Large intestine (tissue), 3 donors: ENCODE measurements at regions not wholly inside any gene's neighbourhood (a gene's known extent, or its start where the extent isn't known, plus 50 kb on each side); places are given as distances from the start of the nearest gene placed in this dataset.
"Not testable (repeated sequence)": the region's sequence is repeated elsewhere in the genome, so short reads cannot be mapped to it uniquely, and the experiment has no call there.

Experiments
- DNase-seq, 2 donors: peaks; one replicate each; pipeline versions ENCODE4 v3.0.0 to v3.0.0-alpha.2; 2013
- H3K27ac ChIP-seq: one replicate; pipeline ENCODE4 v1.5.1; 2013; ENCODE audit warnings: low read length
- H3K27me3 ChIP-seq: 2 replicates; pipeline ENCODE4 v1.6.1; 2013; ENCODE audit warnings: low read length; ENCODE audit not compliant: control insufficient read depth, insufficient read depth
- H3K36me3 ChIP-seq: 2 replicates; pipeline ENCODE4 v1.6.1; 2013; ENCODE audit warnings: low read length; ENCODE audit not compliant: control insufficient read depth, insufficient read depth
- H3K4me1 ChIP-seq: one replicate; pipeline ENCODE4 v1.6.1; 2013; ENCODE audit warnings: low read length; ENCODE audit not compliant: control insufficient read depth, insufficient read depth
- H3K4me3 ChIP-seq: one replicate; pipeline ENCODE4 v1.5.1; 2013; ENCODE audit warnings: low read length
- H3K9me3 ChIP-seq: one replicate; pipeline ENCODE4 v1.6.1; 2013; ENCODE audit warnings: mild to moderate bottlenecking, low read depth, low read length, moderate library complexity; ENCODE audit not compliant: control insufficient read depth
- WGBS: methylation state at CpG from one replicate; pipeline ENCODE4 v1.1.5; 2013; ENCODE audit warnings: low lambda C conversion rate; ENCODE audit not compliant: insufficient coverage; 5-methylcytosine and 5-hydroxymethylcytosine counted together

DNA sequence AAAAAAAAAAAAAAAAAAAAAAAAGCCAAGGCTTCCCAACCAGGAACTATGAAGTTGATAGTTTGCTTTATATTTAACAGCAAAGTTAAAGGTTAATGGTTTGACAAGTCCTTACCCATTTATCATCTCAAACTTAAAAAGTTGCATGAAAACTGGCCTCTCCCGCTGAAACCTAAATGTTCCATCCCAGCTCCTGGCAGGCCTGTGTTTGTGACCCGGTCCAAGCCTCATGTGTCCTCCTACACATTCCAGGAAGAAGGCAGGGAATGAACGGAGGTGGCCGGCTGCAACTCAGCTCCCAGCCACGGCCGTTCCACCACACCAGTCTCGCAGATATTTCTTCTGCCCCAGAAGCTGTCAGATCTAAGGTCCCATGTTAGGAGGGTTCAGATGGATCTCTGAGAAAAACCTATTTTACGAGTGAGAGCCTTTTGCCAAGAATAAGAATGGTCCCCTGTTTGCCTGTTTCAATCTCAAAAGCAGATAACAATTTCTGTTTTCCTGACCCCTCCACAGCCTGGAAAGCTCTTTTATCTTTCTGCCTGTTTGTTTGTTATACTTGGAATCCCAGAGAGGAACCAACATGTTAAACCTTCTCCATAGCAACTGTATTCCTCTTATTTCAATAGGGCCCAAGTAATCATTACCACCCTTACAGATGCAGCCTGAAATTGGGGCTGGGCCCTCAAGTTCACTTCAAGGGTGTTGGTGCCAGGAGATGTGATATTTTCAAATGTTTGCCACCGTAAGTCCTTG, 56.5 kb downstream of the KCTD12 start:
- 100% methylated on average over 1 of the region's 9 CpGs for WGBS
- Histone ChIP-seq H3K36me3 (no peaks in the 10 kb centered on the region), H3K27ac (no peak overlapping the region), H3K4me3 (no peak overlapping the region), H3K9me3 (no peaks in the 10 kb centered on the region), H3K4me1 (peaks cover 29% of the 10 kb centered on the region), H3K27me3 (no peaks in the 10 kb centered on the region)
- peak in 1 of 2 donors; percentile 62 for DNase-seq

DNA sequence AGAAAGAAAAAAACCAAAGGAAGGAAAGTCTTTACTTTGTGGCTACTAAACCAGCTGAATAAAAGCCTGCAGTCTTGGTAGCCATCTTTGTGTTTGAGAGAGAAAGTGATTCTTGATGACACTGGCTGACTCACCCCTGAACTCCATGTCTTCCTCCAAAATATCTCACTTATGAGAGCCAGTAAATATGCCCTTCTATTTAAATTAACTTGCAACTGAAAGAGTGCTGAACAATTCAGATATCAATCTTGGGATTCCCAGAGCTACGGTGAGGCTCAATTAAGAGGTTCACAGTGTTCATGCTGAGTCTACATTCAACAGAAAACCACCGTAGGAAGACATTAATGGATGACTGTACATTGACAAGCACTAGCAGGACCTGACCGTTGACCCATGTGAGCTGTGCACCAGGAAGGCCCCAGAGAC, 57.9 kb downstream of the KCTD12 start:
- WGBS: no CpG with 5 or more reads among the region's 3 CpGs

DNA sequence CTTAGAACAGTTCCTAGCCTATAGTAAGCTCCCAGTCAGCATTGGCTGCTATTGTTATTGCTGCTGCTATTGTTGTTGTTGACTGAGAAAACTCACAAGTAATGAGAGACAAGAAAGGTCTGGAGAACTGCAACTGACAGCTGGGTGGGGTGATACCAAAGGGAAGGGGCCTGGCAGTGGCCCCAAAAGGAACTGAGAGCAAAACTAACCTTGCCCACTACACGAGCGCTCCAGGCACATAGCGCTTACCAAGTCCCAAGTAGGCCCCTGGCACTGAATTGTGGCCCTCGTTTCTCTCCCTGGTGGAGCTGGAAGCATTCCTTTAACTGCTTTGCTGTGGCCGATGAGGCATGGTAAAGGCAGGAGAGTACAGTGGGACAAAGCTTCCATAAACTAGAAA, 59.7 kb downstream of the KCTD12 start:
- Histone ChIP-seq H3K4me3 (no peak overlapping the region), H3K9me3 (no peaks in the 10 kb centered on the region), H3K36me3 (no peaks in the 10 kb centered on the region), H3K27ac (no peak overlapping the region), H3K27me3 (no peaks in the 10 kb centered on the region), H3K4me1 (peaks cover 19% of the 10 kb centered on the region)
- no peak for DNase-seq
- no CpG with 5 or more reads among the region's 5 CpGs for WGBS

More for the DNA sequence above, 57.9 kb downstream of the KCTD12 start:
- Histone ChIP-seq H3K4me3 (no peak overlapping the region), H3K9me3 (no peaks in the 10 kb centered on the region), H3K36me3 (no peaks in the 10 kb centered on the region), H3K27me3 (no peaks in the 10 kb centered on the region), H3K27ac (no peak overlapping the region), H3K4me1 (peaks cover 24% of the 10 kb centered on the region)
- DNase-seq: no peak

DNA sequence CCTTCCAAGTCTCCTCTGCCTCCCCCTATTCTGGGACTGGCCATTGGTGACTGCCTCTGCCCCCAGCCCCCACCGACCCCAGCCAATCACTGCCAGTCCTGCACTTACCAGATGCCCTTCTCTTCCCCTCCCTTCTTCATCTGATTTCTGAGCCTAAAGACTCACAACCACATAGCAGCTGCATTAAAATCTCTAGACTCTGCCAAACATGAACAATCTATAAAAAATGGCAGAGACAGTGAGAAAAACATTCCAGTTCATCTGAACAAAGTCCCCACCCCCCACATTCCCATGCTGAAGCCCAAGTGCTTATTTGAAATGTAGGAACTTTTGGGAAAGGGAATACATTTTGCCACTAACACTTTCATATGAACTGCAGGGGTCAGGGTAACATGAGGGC, 60.8 kb downstream of the KCTD12 start:
- peaks cover 16% of the 10 kb centered on the region for H3K4me1 ChIP-seq
- WGBS: no CpG with 5 or more reads among the region's 1 CpG
- H3K9me3 ChIP-seq: no peaks in the 10 kb centered on the region
- DNase-seq: no peak
- H3K27ac ChIP-seq: no peak overlapping the region
- no peak overlapping the region for H3K4me3 ChIP-seq
- H3K27me3 ChIP-seq: no peaks in the 10 kb centered on the region
- no peaks in the 10 kb centered on the region for H3K36me3 ChIP-seq

DNA sequence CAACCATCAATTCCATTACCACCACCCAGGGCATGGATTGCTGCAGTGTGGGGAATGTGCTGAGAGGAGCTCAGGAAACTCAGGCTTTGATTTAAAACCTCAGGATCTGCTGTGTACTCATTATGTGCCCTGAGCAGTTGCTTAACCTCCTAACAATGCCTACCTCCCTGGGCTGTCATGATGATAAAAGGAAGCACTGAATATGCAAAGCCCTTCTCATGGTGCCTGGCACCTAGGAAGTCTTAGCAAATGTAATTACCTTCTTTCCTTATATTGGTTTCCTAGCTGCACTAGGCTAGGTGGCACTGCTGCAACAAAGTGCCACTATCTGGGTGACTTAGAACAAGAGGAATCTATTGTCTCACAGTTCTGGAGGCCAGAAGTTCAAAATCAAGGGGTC, 62.2 kb downstream of the KCTD12 start:
- peak in 1 of 2 donors; percentile 15 for DNase-seq
- Histone ChIP-seq H3K4me1 (peaks cover 9% of the 10 kb centered on the region), H3K4me3 (no peak overlapping the region), H3K27me3 (no peaks in the 10 kb centered on the region), H3K36me3 (no peaks in the 10 kb centered on the region), H3K9me3 (no peaks in the 10 kb centered on the region), H3K27ac (no peak overlapping the region)

DNA sequence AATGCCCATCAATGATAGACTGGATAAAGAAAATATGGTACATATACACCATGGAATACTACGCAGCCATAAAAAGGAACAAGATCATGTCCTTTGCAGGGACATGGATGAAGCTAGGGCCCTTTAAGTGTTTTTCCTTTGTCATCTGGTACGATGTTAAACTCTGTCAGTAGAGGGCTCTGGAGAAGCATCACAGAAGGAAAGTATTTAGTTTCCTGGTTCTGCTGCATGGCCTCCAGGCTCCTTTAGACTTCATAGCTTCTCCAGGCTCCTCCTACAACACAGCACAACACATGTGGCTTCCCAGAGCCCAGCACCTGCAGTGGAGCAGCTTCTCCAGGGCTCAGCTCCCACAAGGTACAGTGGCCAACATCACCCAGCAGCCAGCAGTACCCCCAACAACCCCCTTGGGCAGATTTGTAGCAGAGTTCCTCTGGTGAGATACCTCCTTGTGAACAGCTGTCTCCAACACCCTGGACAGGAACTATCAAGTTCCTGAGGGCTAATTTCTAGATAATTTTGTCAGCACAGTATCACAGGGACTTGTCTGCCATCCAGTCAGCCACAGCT, 63.4 kb downstream of the KCTD12 start:
- H3K9me3 ChIP-seq: no peaks in the 10 kb centered on the region
- DNase-seq: peak in 1 of 2 donors; percentile 63
- H3K27me3 ChIP-seq: no peaks in the 10 kb centered on the region
- WGBS: no CpG with 5 or more reads among the region's 2 CpGs
- H3K4me1 ChIP-seq: peaks cover 2% of the 10 kb centered on the region
- H3K36me3 ChIP-seq: no peaks in the 10 kb centered on the region
- H3K4me3 ChIP-seq: no peak overlapping the region
- no peak overlapping the region for H3K27ac ChIP-seq

DNA sequence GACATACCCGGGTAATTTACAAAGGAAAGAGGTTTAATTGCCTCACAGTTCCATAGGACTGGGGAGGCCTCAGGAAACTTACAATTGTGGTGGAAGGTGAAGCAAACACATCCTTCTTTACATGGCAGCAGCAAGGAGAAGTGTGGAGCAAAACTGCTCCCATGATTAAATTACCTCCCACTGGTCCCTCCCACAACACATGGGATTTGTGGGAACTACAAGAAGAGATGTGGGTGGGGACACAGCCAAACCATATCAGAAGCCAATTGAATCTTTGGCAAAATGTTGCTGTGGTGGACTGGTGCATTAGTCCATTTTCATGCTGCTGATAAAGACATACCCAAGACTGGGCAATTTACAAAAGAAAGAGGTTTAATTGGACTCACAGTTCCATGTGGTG, 65.0 kb downstream of the KCTD12 start:
- H3K9me3 ChIP-seq, H3K27me3 ChIP-seq, DNase-seq, H3K4me3 ChIP-seq, H3K36me3 ChIP-seq, H3K27ac ChIP-seq, H3K4me1 ChIP-seq: not testable (repeated sequence)
- WGBS: 100% methylated on average over 1 of the region's 1 CpG

DNA sequence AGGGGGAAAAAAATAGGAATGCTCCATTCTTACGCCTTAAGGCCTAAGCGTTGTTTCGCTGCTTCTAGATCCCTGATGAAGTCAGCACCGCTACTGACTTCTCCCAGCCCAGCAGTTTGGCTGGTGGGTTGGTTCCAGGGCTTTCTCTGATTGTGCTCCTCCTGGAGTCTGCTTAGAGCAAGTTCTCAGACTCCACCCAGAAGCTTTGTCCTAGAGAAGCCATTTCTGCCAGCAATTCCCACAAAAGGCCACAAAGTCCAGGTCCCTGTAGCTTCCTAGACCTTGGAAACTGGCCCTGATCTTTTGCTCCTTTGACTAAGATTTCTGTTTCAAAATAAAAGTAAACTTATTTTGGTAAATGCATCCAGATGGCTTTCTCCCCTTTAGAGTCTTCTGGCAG, 65.4 kb downstream of the KCTD12 start:
- Histone ChIP-seq H3K36me3 (no peaks in the 10 kb centered on the region), H3K27ac (no peak overlapping the region), H3K27me3 (no peaks in the 10 kb centered on the region), H3K9me3 (no peaks in the 10 kb centered on the region), H3K4me1 (peaks cover 2% of the 10 kb centered on the region), H3K4me3 (no peak overlapping the region)
- no CpG with 5 or more reads among the region's 4 CpGs for WGBS
- no peak for DNase-seq

DNA sequence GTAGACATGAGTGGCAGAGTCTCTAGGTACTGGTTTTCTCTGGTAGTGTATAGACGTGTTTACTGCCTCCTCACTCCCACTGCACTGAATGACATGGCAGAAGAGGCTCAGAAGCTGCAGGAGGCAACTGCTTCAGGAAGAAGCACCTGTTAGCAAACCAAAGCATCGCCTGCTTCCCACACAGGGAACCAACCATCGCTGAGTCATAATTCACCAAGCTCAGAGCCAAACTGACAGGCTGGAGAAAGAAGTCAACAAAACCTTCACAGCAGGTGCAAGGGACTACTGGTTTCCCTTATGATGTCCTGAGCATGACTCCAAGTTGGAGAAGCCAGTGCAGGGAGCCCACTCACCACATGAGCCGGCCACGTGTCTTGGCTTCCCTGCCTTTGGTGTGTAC, 69.8 kb downstream of the KCTD12 start:
- WGBS: no CpG with 5 or more reads among the region's 5 CpGs
- Histone ChIP-seq H3K27ac (no peak overlapping the region), H3K4me1 (peaks cover 10% of the 10 kb centered on the region)

DNA sequence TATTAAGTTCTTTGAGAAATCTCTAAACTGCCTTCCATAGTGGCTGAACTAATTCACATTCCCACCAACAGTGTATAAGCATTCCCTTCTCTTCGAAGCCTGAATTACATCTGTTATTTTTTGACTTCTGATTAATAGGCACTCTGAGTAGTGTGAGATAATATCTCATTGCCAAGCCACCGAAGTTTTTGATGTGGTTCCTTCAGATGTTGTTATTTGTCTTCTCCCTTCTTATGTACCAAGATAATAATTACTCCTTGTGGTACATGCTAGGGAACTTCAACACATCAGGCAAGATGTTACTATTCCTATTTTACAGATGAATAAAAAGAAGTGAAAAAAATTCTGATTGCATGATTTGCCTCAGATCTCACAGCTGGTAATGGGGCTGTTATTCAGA, 70.9 kb downstream of the KCTD12 start:
- DNase-seq: no peak
- peaks cover 3% of the 10 kb centered on the region for H3K9me3 ChIP-seq
- 100% methylated on average over 1 of the region's 2 CpGs for WGBS
- no peak overlapping the region for H3K4me3 ChIP-seq
- no peaks in the 10 kb centered on the region for H3K36me3 ChIP-seq
- H3K4me1 ChIP-seq: peaks cover 10% of the 10 kb centered on the region
- no peaks in the 10 kb centered on the region for H3K27me3 ChIP-seq
- no peak overlapping the region for H3K27ac ChIP-seq

More for the DNA sequence above, 69.8 kb downstream of the KCTD12 start:
- Histone ChIP-seq H3K36me3 (no peaks in the 10 kb centered on the region), H3K27me3 (no peaks in the 10 kb centered on the region), H3K4me3 (no peak overlapping the region), H3K9me3 (no peaks in the 10 kb centered on the region)
- DNase-seq: no peak

DNA sequence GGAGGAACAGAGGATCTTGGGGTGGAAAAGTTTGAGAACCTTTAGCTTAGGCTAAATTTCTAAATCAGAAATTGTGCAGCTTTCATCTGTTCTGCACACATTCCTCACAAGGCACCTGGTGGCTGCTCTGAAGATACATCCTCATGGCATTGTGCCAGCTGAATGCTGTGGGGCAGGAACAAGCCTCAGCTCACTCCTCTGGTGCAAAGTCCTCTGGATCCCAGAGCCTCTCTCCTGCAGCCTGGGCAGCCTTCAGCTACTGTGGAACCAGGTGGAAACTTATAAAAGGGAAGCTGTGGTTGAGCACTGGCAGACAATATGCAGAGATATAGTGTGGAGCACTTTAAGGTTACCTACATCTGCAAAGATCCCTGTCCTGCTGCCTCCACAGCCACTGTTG, 72.3 kb downstream of the KCTD12 start:
- H3K4me3 ChIP-seq: no peak overlapping the region
- no peak overlapping the region for H3K27ac ChIP-seq
- H3K36me3 ChIP-seq: no peaks in the 10 kb centered on the region
- peaks cover 10% of the 10 kb centered on the region for H3K4me1 ChIP-seq
- H3K9me3 ChIP-seq: peaks cover 3% of the 10 kb centered on the region
- DNase-seq: peak; percentile 91 to 92
- no peaks in the 10 kb centered on the region for H3K27me3 ChIP-seq
